ENCODE measurements at regions not wholly inside any gene's neighbourhood (a gene's known extent, or its start where the extent isn't known, plus 50 kb on each side); places are given as distances from the start of the nearest gene placed in this dataset.
"Not testable (repeated sequence)": the region's sequence is repeated elsewhere in the genome, so short reads cannot be mapped to it uniquely, and the experiment has no call there.

DNA sequence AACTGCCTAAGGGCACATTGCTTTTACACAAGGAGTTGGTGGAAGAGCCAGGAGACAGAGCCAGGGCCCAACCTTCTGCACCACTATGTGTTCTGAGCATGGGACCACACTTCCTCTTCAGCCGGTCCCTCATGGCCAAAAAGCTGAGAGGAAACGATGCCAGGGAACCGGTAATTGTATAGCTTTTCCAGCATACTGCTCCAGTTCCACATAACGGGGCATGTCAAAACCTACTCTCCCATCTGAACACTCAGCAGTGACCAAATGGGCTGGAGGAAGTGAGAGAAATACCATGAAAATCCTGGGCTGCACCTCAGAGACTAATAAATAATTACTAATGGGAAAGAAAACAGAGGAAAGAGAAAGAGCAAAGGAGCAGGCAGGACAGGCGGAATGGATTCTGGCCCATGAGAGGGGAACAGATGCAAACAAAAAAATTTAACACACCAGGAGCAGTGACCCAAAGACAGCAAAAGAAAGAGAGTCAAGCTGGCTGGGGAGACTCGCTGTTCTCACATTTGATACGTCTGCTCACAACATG, 52.0 kb upstream of the BMP2 start:
- no peak for FAIRE-seq

GRCh38 chr20:6714279-6714711, 53.2 kb upstream of the BMP2 start:
- FAIRE-seq: no peak

GRCh38 chr20:6711951-6712649, 55.4 kb upstream of the BMP2 start:
- FAIRE-seq: no peak

- no peak for FAIRE-seq
Measured at GRCh38 chr20:6709910-6710595, 57.4 kb upstream of the BMP2 start.

DNA sequence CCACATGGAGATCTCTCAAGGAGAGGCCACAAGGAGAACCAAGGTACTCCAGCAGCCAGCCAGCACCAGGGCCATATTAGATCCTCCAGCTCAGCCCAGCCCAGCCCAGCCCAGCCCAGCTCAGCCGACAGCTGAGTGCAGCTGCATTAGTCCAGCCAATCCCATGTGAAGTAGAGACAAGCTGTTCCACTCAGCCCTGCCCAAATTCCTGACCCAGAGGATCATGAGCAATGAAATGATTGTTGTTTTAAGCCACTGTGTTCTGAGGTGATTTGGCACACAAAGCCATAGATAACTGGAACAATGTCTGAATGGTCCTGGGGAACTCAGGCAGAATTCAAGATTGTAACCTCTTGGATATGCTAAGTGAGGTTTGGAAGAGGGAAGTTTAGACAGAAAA, 59.5 kb upstream of the BMP2 start:
- FAIRE-seq: no peak

GRCh38 chr20:6707321-6707831, 60.1 kb upstream of the BMP2 start:
- FAIRE-seq: no peak

- FAIRE-seq: no peak
Measured at GRCh38 chr20:6705926-6706548, 61.4 kb upstream of the BMP2 start.

GRCh38 chr20:6705106-6705766, 62.2 kb upstream of the BMP2 start:
- FAIRE-seq: no peak

- no peak for FAIRE-seq
Measured at GRCh38 chr20:6704132-6704861, 63.2 kb upstream of the BMP2 start.

DNA sequence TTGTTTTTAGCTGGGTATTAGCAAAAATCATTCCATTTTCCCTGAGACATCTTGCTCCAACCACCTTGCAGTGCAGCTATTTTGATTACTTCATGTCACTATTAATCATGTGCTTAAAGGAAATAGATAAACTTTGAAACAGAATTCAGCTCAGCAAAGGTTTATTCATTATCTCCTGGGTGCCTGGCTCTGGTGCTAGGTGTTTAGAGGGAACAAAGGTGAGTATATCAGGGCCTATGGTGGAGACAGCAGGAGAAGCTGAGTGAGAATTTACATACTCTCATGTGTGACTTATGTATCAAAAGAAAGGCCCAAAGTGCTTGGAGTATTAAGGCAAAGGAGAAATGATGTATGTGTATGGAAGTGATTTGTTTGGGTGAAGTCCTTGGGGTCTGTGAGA, 63.8 kb upstream of the BMP2 start:
- no peak for FAIRE-seq

- no peak for FAIRE-seq
Measured at GRCh38 chr20:6703047-6703446, 64.4 kb upstream of the BMP2 start.

GRCh38 chr20:6702144-6702543, 65.3 kb upstream of the BMP2 start:
- no peak for FAIRE-seq

DNA sequence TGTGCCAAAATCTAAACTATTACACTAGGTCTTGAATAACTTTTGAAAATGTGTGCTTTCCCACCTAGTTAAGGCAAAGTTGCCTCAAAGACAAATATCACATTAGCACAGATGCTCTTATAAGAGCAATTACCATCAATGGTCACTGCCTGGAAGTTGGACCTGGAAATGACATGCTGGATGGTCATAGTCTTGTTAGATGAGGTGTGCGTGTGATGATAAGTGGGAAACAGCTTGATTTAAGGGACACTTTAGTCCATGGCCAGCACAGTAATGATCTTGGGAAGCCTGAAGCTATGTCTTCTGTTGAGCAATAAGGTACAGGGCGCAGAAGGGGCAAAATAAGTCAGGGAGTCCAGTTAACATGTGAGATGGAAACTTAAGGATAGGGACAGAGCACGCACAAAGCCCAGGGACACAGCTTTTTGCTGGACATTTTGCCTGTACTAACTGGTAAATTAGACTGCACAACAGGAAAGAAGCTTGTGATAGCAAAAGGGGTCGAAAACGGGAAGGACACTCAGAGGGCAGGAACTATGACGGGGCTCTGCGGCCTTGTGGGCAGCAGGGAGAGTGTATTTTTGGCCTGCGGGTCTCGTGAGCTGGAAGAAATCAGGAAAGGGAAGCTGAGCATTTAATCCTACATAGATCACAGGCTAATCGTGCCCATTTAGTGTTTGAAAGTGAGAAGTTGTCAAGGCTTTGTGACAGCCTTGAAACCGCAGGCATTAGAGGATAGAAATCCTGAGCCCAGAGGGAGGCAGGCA, 66.7 kb upstream of the BMP2 start:
- no peak for FAIRE-seq

GRCh38 chr20:6699921-6700562, 67.4 kb upstream of the BMP2 start:
- no peak for FAIRE-seq

DNA sequence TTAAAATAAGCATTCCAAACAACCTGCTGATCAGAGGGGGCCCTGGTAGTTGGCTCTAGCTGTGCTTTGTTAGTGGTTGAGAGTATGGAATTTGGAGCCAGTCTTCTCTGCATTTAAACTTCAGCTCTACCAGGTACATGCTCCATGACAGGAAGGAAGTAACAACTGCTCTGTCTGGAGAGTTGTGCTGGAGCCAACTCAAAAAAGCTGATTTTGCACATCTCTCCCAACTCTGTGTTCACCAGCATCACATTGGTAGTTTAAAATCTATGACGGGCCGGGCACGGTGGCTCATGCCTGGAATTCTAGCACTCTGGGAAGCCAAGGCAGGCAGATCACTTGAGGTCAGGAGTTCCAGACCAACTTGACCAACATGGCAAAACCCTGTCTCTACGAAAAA, 68.8 kb upstream of the BMP2 start:
- no peak for FAIRE-seq

DNA sequence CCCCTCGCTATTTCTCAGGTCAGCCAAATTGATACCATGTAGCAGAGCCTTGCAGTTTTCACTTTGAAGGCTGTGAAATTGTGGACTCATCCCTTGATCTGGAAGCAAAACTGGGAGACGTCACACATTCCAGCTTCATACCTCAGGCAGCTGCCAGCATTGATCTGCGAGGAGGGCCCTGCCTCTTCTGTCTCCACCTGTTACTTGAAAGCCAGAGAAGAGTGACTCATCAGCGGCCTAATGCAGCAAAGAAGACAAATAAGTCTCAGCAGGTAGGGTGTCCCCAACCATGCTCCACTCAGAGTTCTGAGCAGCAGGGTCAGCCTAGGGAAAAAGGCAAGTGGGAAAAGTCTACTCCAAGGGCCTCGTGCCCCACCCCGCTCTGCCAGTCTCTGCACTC, 69.4 kb upstream of the BMP2 start:
- no peak for FAIRE-seq

GRCh38 chr20:6697228-6697972, 70.1 kb upstream of the BMP2 start:
- no peak for FAIRE-seq

- FAIRE-seq: no peak
Measured at GRCh38 chr20:6696001-6696400, 71.5 kb upstream of the BMP2 start.

- FAIRE-seq: not testable (repeated sequence)
Measured at GRCh38 chr20:6693808-6694198, 73.7 kb upstream of the BMP2 start.

- no peak for FAIRE-seq
Measured at GRCh38 chr20:6693178-6693807, 74.2 kb upstream of the BMP2 start.
